Stimulated activated CD4-positive, alpha-beta T cell treated with anti-CD3 and anti-CD28 coated beads, Interleukin-15, amount 100 ng/mL, for 1 hour (primary cell): ENCODE measurements at regions not wholly inside any gene's neighbourhood (a gene's known extent, or its start where the extent isn't known, plus 50 kb on each side); places are given as distances from the start of the nearest gene placed in this dataset.

Experiments
- DNase-seq, 2 donors: peaks; one replicate each; pipeline ENCODE4 v3.0.0-alpha.2; 2020; ENCODE audit warnings: low read depth in 1 of 2, low spot score in 1 of 2

GRCh38 chr7:118615-119391 is 73.6 kb upstream of the FAM20C start:
- DNase-seq = no peak

- no peak for DNase-seq
These were observed 72.8 kb upstream of the FAM20C start for GRCh38 chr7:119392-120163.

- no peak for DNase-seq
These were observed 72.0 kb upstream of the FAM20C start for GRCh38 chr7:120164-120991.

DNA sequence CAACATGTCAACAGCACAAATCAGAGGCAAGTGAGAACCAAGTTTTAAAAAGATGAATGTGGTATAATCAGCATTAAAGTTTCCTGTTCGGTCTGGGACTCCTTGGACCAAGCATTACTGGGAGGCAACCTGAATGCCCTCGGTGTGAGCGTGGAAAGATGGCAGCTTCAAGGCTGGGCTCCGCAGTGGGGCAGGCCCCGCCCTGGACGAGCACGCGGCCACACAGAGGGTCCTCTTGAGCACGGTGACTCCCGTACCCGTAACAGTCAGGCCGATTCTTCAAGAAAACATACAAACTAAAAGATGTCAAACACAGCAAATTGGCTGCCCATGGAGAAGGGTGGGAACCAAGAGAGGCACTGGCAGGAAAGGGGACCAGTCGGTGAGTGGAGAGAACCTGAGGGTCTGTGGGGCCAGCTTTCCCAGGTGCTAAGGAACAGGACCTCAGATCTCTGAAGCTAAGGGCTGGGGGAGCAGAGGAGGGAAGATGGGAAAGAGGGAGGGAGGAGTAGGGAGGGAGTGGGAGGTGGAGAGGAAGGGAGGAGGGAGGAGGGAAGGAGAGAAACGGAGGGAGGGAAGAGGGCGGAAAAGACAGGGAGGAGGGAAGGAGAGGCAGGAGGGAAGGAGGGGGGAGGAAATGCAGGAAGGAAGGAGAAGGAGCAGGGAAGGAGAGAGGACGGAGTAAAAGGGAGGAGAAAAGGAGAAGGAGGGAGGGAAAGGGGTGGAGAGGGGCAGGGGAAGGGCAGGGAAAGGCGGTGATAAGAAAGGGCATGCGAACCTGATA is 71.2 kb upstream of the FAM20C start:
- no peak for DNase-seq

- no peak for DNase-seq
These were observed 69.1 kb upstream of the FAM20C start for GRCh38 chr7:123237-123636.

GRCh38 chr7:124130-124949 is 68.0 kb upstream of the FAM20C start:
- no peak for DNase-seq

DNA sequence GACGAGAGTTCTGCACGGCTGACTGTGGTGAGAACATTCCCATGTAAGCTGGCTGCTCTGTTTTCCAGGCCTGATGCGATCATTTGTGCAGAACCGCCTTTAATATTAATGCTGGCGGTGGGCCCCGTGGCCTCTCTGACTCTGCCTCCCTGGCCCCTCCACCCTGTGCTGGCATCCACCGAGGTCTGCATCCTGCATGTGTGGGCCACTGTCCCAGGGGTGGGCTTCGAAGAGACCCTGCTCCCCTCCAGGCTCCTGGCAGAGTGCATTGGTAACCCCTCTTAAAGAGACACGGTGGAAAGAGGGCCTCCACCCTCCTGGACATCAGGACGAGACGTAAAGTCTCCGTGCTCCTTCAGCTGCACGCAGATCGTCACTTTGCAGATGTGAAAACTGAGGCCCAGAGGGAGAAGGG is 67.3 kb upstream of the FAM20C start:
- DNase-seq = no peak

- no peak for DNase-seq
These were observed 66.7 kb upstream of the FAM20C start for GRCh38 chr7:125661-126060.

- no peak for DNase-seq
These were observed 66.0 kb upstream of the FAM20C start for GRCh38 chr7:126368-126767.

- DNase-seq = no peak
These were observed 65.2 kb upstream of the FAM20C start for GRCh38 chr7:127064-127598.

- DNase-seq = no peak
These were observed 63.9 kb upstream of the FAM20C start for GRCh38 chr7:128171-129080.

DNA sequence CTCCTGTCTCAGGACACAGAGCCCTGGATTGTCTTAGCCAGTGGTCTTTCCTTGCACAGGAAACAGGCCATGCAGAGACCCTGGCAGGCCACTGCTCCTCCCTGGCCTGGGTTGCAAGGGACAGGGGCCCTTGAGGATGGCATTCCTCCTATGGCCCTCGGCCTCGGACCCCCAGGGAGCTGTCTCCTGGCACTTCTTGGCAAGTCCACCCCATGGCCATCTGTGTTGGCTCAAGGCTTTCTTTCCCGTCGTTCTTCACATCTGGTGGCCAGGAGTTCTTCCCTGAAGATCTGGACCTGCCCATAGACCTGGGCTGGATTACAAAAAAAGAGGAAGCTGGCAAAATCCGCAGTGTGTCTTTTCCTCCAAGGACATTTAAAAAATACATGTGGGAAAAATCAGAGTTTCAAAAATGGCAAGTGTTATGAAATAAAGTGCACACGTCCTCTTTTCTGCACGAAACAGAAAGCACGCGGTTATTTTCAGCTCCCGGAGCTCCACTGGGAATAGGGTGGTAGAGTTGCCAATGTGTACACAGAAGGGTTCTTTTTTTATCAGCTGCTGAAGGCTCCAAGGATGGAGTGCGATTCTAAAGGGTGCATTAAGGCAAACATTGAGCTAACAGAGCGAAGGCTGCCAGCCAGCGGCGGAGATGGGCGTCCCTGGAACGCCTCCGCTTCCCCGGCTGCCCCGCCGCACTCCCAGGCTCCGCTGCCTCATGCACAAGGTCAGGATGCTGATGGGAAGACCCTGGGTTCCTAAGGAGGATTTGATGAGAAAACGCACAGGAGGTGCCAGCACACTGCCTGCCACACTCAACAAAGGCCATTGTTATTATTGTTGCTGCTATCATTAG is 62.8 kb upstream of the FAM20C start:
- no peak for DNase-seq

- no peak for DNase-seq
These were observed 62.2 kb upstream of the FAM20C start for GRCh38 chr7:130222-130572.

- DNase-seq = no peak
These were observed 61.2 kb upstream of the FAM20C start for GRCh38 chr7:130875-131780.

DNA sequence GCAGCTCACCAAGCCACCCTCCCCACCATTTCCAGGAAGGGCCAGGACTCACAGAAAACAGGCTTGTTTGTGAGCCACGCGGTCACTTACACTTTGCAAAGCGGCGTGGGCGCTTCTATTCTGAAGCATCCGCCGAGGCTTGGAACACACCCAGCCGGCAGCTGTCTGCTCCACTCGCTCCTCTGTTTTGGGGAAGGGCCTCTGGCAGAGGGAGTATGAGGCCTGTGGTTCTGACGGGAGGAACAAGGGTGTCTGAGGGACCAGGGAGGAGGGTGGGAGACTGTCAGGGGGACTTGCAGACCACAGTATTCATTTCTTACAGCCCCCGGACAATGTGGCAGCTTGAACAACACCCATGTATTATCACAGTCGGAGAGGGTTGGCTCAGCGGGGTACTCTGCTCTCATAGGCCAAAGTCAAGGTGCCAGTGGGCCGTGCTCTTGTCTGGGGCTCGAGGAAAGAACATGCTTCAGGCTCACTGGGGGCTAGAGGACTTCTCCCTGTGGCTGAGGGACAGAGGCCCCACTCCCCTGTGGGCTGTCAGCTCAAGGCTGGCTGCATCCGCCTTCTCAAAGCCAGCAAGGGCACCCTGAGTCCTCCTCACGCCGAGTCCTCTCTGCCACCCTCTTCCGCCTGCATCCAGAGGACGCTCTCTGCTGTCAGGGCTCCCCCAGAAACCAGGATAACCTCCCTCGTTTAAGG is 60.4 kb upstream of the FAM20C start:
- no peak for DNase-seq

- DNase-seq = no peak
These were observed 59.5 kb upstream of the FAM20C start for GRCh38 chr7:132899-133298.
